Bronchial epithelial cell (primary cell): ENCODE measurements at regions not wholly inside any gene's neighbourhood (a gene's known extent, or its start where the extent isn't known, plus 50 kb on each side); places are given as distances from the start of the nearest gene placed in this dataset.
A peak's percentile ranks its signal among the peaks of the same experiment; 100 is the strongest.

ENCODE experiments used
- DNase-seq: peaks from one replicate; pipeline ENCODE4 v3.0.0-alpha.2; 2010; ENCODE audit warnings: low read depth
- FAIRE-seq: peaks from 2 replicates; lab custom pipeline; 2011; peaks lifted over from hg19 to GRCh38; lab: Jason Lieb, UNC
- H3K27me3 ChIP-seq: 2 replicates; pipeline ENCODE4 v1.5.1; 2011; ENCODE audit warnings: low read length; ENCODE audit not compliant: control insufficient read depth, insufficient read depth
- H3K36me3 ChIP-seq: 2 replicates; pipeline ENCODE4 v1.5.1; 2011; ENCODE audit warnings: low read length; ENCODE audit not compliant: control insufficient read depth, insufficient read depth
- H3K4me3 ChIP-seq: 2 replicates; pipeline ENCODE4 v1.5.1; 2011; ENCODE audit warnings: mild to moderate bottlenecking, low read depth, low read length, control low read depth
- TF ChIP-seq, protein P1 (sequence below): IDR thresholded peaks from 2 replicates; pipeline ENCODE4 v1.5.1; 2011; ENCODE audit warnings: mild to moderate bottlenecking, moderate library complexity, low read length, control low read depth, inconsistent platforms; ENCODE audit not compliant: insufficient read depth, severe bottlenecking

GRCh38 chr2:6788614-6789013 lies 77.1 kb downstream of the CMPK2 start:
- FAIRE-seq (no peak), DNase-seq (peak; percentile 54)
- no peak overlapping the region for H3K4me3 ChIP-seq
- no peaks in the 10 kb centered on the region for H3K27me3 ChIP-seq
- H3K36me3 ChIP-seq, result no peaks in the 10 kb centered on the region
- TF ChIP-seq, protein P1, sequence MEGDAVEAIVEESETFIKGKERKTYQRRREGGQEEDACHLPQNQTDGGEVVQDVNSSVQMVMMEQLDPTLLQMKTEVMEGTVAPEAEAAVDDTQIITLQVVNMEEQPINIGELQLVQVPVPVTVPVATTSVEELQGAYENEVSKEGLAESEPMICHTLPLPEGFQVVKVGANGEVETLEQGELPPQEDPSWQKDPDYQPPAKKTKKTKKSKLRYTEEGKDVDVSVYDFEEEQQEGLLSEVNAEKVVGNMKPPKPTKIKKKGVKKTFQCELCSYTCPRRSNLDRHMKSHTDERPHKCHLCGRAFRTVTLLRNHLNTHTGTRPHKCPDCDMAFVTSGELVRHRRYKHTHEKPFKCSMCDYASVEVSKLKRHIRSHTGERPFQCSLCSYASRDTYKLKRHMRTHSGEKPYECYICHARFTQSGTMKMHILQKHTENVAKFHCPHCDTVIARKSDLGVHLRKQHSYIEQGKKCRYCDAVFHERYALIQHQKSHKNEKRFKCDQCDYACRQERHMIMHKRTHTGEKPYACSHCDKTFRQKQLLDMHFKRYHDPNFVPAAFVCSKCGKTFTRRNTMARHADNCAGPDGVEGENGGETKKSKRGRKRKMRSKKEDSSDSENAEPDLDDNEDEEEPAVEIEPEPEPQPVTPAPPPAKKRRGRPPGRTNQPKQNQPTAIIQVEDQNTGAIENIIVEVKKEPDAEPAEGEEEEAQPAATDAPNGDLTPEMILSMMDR, result no peak

GRCh38 chr2:6789559-6790138 lies 76.1 kb downstream of the CMPK2 start:
- H3K27me3 ChIP-seq, result no peaks in the 10 kb centered on the region
- H3K36me3 ChIP-seq, result no peaks in the 10 kb centered on the region
- TF ChIP-seq, protein P1, result no peak
- FAIRE-seq (peak; percentile 58), DNase-seq (no peak)
- H3K4me3 ChIP-seq, result no peak overlapping the region

- DNase-seq (no peak), FAIRE-seq (no peak)
- H3K27me3 ChIP-seq, result no peaks in the 10 kb centered on the region
- H3K4me3 ChIP-seq, result no peak overlapping the region
- H3K36me3 ChIP-seq, result no peaks in the 10 kb centered on the region
- TF ChIP-seq, protein P1, result no peak
Measured at GRCh38 chr2:6791682-6792081, 74.0 kb downstream of the CMPK2 start.

DNA sequence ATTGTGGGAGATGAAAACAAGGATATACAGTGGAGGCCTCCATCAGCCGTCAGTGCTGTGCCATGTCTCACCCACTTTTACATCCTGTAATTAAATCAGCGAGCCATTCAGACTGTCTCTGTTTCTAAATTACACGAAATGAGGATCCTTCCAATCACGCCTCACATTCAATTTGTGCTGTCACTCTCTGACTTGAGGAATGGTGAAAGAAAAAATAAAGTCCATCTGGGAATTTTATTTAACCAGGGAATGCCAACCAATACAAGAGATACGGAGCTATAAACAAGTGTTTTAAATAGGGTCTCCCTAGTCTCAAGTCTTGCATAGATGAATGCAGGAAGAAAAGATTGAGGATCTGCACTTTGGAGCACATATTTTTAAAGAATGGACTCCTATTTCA lies 72.8 kb downstream of the CMPK2 start:
- no peak for DNase-seq
- TF ChIP-seq, protein P1, result no peak
- Histone ChIP-seq H3K27me3 (no peaks in the 10 kb centered on the region), H3K4me3 (no peak overlapping the region), H3K36me3 (no peaks in the 10 kb centered on the region)
- FAIRE-seq, result no peak

- Histone ChIP-seq H3K4me3 (no peak overlapping the region), H3K27me3 (no peaks in the 10 kb centered on the region), H3K36me3 (no peaks in the 10 kb centered on the region)
- TF ChIP-seq, protein P1, result no peak
- FAIRE-seq (no peak), DNase-seq (peak; percentile 29)
Measured at GRCh38 chr2:6793371-6793770, 72.3 kb downstream of the CMPK2 start.

DNA sequence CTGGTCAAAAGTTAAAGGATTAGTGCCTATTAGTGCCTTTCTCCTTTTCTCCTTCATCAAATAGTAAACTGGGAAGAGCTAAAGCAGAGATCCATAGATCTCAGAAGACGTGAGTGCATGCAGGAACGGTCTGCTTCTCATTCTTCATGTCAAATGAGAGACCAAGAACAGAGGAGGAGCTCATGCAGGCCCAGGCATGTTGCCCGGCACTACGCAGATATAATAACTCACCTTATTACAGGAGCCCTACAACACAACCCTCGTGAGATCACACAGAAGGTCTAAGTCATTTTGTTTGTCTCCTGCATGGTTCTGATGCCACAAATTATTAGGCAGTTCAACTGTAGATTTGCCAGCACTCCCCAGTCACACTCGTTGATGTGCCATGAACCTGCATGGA lies 71.8 kb downstream of the CMPK2 start:
- Histone ChIP-seq H3K4me3 (no peak overlapping the region), H3K36me3 (no peaks in the 10 kb centered on the region), H3K27me3 (no peaks in the 10 kb centered on the region)
- peak; percentile 28 for FAIRE-seq
- DNase-seq, result peak; percentile 18
- TF ChIP-seq, protein P1, result no peak
